RWPE2 (cell line): ENCODE measurements at regions not wholly inside any gene's neighbourhood (a gene's known extent, or its start where the extent isn't known, plus 50 kb on each side); places are given as distances from the start of the nearest gene placed in this dataset.

Experiments
- ATAC-seq: fragments of 200-7000 bp; cut with Tn5 transposase; 3 replicates; pipeline ENCODE4 v1.9.1; 2021; ENCODE audit warnings: low read depth
- DNase-seq: peaks from one replicate; pipeline ENCODE4 v3.0.0-alpha.2; 2020; ENCODE audit warnings: low spot score
- H3K27ac ChIP-seq: fragments of 450-650 bp; 2 replicates; pipeline ENCODE4 v1.5.1; 2017; ENCODE audit warnings: mild to moderate bottlenecking; ENCODE audit not compliant: poor library complexity, severe bottlenecking
- H3K27me3 ChIP-seq: fragments of 250-450 bp; sonication (Bioruptor Pico); 2 replicates; pipeline ENCODE4 v1.5.1; 2021; ENCODE audit warnings: mild to moderate bottlenecking, moderate library complexity; ENCODE audit not compliant: insufficient read depth, poor library complexity, severe bottlenecking
- H3K36me3 ChIP-seq: fragments of 250-450 bp; sonication (Bioruptor Pico); 2 replicates; pipeline ENCODE4 v1.5.1; 2020; ENCODE audit warnings: low read depth, mild to moderate bottlenecking, moderate library complexity
- H3K4me1 ChIP-seq: fragments of 250-450 bp; sonication (Bioruptor Pico); 2 replicates; pipeline ENCODE4 v1.5.1; 2021; ENCODE audit warnings: mild to moderate bottlenecking, moderate library complexity; ENCODE audit not compliant: insufficient read depth, poor library complexity, severe bottlenecking
- H3K4me3 ChIP-seq: fragments of 250-450 bp; sonication (Bioruptor Pico); 2 replicates; pipeline ENCODE4 v1.5.1; 2021; ENCODE audit warnings: mild to moderate bottlenecking, moderate library complexity; ENCODE audit not compliant: severe bottlenecking
- H3K9me3 ChIP-seq: fragments of 250-450 bp; sonication (Bioruptor Pico); 2 replicates; pipeline ENCODE4 v1.5.1; 2021; ENCODE audit warnings: mild to moderate bottlenecking, moderate library complexity; ENCODE audit not compliant: severe bottlenecking
- TF ChIP-seq, protein P1 (sequence below): fragments of 450-650 bp; IDR thresholded peaks from one replicate; pipeline ENCODE4 v1.5.1; 2017; ENCODE audit warnings: mild to moderate bottlenecking, moderate library complexity; ENCODE audit not compliant: poor library complexity, severe bottlenecking

- Histone ChIP-seq H3K27ac (no peak overlapping the region), H3K9me3 (peaks cover 2% of the 10 kb centered on the region), H3K4me1 (peaks cover 4% of the 10 kb centered on the region), H3K4me3 (no peak overlapping the region), H3K27me3 (no peaks in the 10 kb centered on the region), H3K36me3 (no peaks in the 10 kb centered on the region)
- DNase-seq (no peak), ATAC-seq (no peak)
- TF ChIP-seq, protein P1, sequence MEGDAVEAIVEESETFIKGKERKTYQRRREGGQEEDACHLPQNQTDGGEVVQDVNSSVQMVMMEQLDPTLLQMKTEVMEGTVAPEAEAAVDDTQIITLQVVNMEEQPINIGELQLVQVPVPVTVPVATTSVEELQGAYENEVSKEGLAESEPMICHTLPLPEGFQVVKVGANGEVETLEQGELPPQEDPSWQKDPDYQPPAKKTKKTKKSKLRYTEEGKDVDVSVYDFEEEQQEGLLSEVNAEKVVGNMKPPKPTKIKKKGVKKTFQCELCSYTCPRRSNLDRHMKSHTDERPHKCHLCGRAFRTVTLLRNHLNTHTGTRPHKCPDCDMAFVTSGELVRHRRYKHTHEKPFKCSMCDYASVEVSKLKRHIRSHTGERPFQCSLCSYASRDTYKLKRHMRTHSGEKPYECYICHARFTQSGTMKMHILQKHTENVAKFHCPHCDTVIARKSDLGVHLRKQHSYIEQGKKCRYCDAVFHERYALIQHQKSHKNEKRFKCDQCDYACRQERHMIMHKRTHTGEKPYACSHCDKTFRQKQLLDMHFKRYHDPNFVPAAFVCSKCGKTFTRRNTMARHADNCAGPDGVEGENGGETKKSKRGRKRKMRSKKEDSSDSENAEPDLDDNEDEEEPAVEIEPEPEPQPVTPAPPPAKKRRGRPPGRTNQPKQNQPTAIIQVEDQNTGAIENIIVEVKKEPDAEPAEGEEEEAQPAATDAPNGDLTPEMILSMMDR, result no peak
Measured at GRCh38 chr1:177858332-177858821, 111.5 kb downstream of the SEC16B start.

GRCh38 chr1:177857285-177857684 is 112.6 kb downstream of the SEC16B start:
- DNase-seq, result no peak
- Histone ChIP-seq H3K27ac (no peak overlapping the region), H3K36me3 (no peaks in the 10 kb centered on the region), H3K9me3 (no peaks in the 10 kb centered on the region), H3K27me3 (no peaks in the 10 kb centered on the region), H3K4me3 (no peak overlapping the region), H3K4me1 (no peaks in the 10 kb centered on the region)
- ATAC-seq, result no peak
- TF ChIP-seq, protein P1, result no peak

- Histone ChIP-seq H3K27ac (no peak overlapping the region), H3K4me1 (no peaks in the 10 kb centered on the region), H3K4me3 (no peak overlapping the region), H3K9me3 (no peaks in the 10 kb centered on the region), H3K27me3 (no peaks in the 10 kb centered on the region), H3K36me3 (no peaks in the 10 kb centered on the region)
- ATAC-seq (no peak), DNase-seq (no peak)
- TF ChIP-seq, protein P1, result no peak
Measured at GRCh38 chr1:177854951-177855350, 114.9 kb downstream of the SEC16B start.

DNA sequence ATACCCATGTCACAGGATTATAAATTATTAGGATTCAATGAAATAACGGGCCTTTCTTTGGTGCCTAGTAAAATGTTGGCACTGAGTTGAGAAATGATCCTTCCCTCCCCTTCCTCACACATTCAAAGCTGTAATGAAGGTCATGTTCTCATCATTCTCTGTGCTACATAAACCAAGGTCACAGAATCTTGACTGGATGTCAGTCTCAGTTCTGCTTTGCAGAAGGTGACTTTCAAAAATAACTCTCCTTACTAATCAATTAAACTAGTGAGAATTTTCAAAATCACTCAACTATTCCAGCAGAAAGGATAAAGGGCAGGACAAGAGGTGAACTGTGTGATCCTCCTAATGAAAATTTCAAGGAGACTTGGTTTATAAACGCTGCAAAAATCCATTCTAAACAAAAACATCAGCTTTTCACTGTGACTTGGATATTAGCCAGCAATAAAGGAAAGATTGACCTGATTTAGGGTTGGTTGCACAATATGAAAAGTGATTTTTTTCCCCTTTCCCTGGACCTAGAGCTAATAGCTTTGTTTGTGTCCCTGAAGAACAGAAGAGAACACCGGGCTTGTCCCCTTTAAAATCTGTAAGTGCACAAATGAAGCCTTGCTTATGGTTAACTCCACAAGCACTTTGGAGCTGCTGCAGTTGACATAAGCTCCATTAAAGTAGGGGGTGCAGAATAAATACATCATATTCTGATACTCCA is 120.1 kb downstream of the SEC16B start:
- H3K9me3 ChIP-seq, result no peaks in the 10 kb centered on the region
- H3K27me3 ChIP-seq, result no peaks in the 10 kb centered on the region
- H3K4me3 ChIP-seq, result no peak overlapping the region
- TF ChIP-seq, protein P1, result no peak
- no peak overlapping the region for H3K27ac ChIP-seq
- no peaks in the 10 kb centered on the region for H3K36me3 ChIP-seq
- no peak for ATAC-seq
- no peaks in the 10 kb centered on the region for H3K4me1 ChIP-seq
- no peak for DNase-seq

- Histone ChIP-seq H3K27ac (no peak overlapping the region), H3K9me3 (no peaks in the 10 kb centered on the region), H3K36me3 (no peaks in the 10 kb centered on the region), H3K27me3 (no peaks in the 10 kb centered on the region), H3K4me1 (no peaks in the 10 kb centered on the region), H3K4me3 (no peak overlapping the region)
- DNase-seq (no peak), ATAC-seq (no peak)
- TF ChIP-seq, protein P1, result no peak
Measured at GRCh38 chr1:177849130-177849529, 120.7 kb downstream of the SEC16B start.
